ENCODE measurements at regions not wholly inside any gene's neighbourhood (a gene's known extent, or its start where the extent isn't known, plus 50 kb on each side); places are given as distances from the start of the nearest gene placed in this dataset.
A peak's percentile ranks its signal among the peaks of the same experiment; 100 is the strongest.

DNA sequence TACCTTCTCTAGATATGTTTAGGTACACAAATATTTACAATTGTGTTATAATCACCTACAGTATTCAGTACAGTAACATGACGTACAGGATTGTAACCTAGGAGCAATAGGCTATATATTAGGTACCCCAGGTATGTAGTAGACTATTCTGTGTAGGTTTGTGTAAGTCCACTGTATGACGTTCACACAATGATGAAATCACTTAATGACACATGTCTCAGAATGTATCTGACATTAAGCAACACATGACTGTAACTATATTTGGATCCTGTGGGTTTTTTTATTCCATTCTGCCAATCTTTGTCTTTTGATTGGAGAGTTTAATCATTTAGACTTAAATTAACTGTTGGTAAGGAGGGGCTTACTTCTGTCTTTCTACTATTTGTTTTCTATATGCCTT, 52.1 kb downstream of the STYXL2 start:
- no peak overlapping the region for H3K27ac ChIP-seq
- no peak for DNase-seq (ENCODE audit: low read depth, low spot score)

- DNase-seq (ENCODE audit: low read depth, low spot score): no peak
- H3K27ac ChIP-seq: no peak overlapping the region
Observed at GRCh38 chr1:167146903-167147539, 53.1 kb downstream of the STYXL2 start.

GRCh38 chr1:167148421-167148820, 54.5 kb downstream of the STYXL2 start:
- no peak overlapping the region for H3K27ac ChIP-seq
- no peak for DNase-seq (ENCODE audit: low read depth, low spot score)

GRCh38 chr1:167149793-167150491, 56.1 kb downstream of the STYXL2 start:
- no peak overlapping the region for H3K27ac ChIP-seq
- DNase-seq (ENCODE audit: low read depth, low spot score): no peak

- DNase-seq (ENCODE audit: low read depth, low spot score): no peak
- no peak overlapping the region for H3K27ac ChIP-seq
Observed at GRCh38 chr1:167150492-167150833, 56.6 kb downstream of the STYXL2 start.

- DNase-seq (ENCODE audit: low read depth, low spot score): no peak
- peak overlapping the region; percentile 61 for H3K27ac ChIP-seq
Observed at GRCh38 chr1:167152192-167152876, 58.5 kb downstream of the STYXL2 start.

DNA sequence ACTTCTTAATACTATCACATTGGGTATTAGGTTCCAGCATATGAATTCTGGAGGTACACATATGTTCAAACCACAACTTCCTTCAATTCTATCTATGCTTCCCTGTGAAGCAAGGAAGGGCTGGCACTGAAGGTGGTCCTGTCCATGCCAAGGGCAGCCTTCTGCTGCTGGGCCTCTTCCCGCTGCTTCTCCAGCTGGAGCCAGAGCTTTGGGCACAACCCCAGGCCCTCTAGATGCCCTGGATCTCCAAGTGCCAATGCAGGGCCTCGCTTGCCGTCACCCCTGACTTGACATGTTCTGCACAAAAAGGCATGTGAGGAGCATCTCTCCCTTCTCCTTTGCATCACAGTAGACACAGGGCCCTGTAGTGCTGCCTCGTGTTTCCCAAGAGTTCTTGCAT, 62.6 kb downstream of the STYXL2 start:
- no peak overlapping the region for H3K27ac ChIP-seq
- DNase-seq (ENCODE audit: low read depth, low spot score): no peak

- no peak for DNase-seq (ENCODE audit: low read depth, low spot score)
- no peak overlapping the region for H3K27ac ChIP-seq
Observed at GRCh38 chr1:167157114-167157513, 63.2 kb downstream of the STYXL2 start.

DNA sequence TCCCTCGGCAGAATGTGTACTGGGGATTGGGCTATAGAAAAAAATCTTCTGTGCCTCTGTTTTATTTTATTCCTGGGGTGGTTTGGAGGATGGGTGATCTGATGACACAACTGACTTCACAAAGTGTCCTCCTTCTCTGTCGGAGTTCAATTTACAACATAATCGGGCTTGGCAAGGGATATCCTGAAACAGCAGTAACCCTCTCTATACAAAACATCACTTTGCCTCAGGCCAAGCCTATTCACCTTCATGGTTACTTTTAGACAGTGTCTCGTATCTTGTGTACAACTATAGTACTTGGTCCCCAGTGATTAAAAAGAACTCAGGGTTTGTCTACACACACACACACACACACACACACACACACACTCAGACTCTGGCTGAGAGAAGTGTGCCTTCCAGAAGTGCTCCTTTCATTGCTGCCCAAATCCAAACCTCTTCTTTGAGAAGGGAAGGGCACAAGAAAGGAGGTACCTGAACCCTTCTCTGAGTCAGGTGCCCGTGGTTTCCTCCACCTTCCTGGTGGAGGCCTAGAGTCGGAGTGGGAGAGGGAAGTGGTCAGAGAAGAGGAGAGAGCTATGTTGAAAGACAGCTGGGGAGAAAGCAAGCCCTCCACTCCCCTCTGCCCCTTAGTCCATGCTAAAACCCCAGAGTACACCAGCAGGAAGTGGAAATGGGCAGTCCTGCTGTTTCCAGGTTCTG, 62.4 kb upstream of the POU2F1 start:
- no peak for DNase-seq (ENCODE audit: low read depth, low spot score)
- H3K27ac ChIP-seq: peak overlapping the region; percentile 0

GRCh38 chr1:167158813-167159275, 61.8 kb upstream of the POU2F1 start:
- no peak for DNase-seq (ENCODE audit: low read depth, low spot score)
- no peak overlapping the region for H3K27ac ChIP-seq

DNA sequence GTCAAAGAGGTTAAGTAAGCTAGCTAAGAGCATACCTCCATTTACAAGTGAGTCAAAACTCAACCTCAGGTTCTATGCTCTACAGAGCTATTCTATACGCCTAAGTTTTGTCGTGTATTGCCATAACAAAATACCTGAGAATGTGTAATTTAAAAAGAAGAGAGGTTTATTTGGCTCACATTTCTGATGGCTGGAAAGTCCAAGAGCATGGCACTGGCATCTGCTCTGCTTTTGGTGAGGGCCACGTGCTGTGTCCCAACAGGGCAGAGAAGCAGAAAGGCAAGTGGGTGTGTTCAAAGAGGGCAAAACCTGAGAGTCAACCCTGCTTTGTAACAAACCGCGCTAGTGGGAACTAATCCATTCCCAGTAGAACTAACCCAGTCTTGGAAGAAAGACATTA, 60.9 kb upstream of the POU2F1 start:
- no peak overlapping the region for H3K27ac ChIP-seq
- no peak for DNase-seq (ENCODE audit: low read depth, low spot score)

DNA sequence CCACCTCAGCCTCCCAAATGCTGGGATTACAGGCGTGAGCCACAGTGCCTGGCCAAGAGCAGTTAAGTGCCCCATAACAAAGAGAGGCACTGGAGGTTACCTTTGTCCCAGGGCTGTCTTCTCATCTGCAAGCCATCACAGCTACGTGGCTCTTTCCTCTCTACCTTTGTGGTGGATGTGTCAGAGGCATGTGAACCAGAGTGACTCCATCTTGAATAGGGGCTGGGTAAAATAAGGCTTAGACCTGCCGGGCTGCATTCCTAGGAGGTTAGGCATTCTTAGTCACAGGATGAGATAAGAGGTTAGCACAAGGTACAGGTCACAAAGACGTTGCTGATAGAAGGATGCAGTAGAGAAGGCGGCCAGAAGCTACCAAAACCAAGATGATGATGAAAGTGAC, 59.4 kb upstream of the POU2F1 start:
- DNase-seq (ENCODE audit: low read depth, low spot score): peak; percentile 91
- peak overlapping the region; percentile 72 for H3K27ac ChIP-seq

DNA sequence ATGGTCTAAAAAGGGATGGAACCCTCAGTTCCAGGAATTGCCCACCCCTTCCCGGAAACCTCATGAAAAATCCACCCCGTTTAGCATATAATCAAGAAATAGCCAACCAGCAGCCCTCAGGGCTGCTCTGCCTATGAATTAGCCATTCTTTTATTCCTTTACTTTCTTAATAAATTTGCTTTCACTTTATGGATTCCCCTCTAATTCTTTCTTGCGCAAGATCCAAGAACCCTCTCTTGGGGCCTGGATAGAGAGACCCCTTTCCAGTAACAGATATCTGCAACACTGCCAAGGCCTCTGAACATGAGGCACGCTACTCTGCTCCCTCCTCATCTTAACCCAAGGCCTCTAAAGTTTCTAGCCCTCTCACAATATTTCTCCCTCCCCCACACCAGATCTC, 58.9 kb upstream of the POU2F1 start:
- H3K27ac ChIP-seq: peak overlapping the region; percentile 72
- no peak for DNase-seq (ENCODE audit: low read depth, low spot score)

DNA sequence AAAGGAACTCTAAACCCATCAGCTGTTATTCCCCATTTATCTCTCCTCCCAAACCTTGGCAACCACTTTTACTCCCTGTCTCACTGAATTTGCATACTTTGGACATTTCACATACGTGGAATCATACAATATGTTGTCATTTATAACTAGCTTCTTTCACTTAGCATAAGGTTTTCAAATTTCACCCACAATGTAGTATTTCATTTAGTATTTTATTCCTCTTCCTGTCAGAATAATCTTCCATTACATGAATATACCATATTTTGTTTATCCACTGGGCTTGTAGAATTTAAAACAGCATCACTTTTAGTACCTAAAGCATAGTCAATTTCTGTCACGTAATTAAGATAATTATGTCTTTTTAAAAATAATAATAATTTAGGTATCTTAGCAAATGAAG, 55.5 kb upstream of the POU2F1 start:
- DNase-seq (ENCODE audit: low read depth, low spot score): no peak
- H3K27ac ChIP-seq: no peak overlapping the region

GRCh38 chr1:167165948-167166689, 54.6 kb upstream of the POU2F1 start:
- no peak for DNase-seq (ENCODE audit: low read depth, low spot score)
- H3K27ac ChIP-seq: no peak overlapping the region

- no peak for DNase-seq (ENCODE audit: low read depth, low spot score)
- H3K27ac ChIP-seq: no peak overlapping the region
Observed at GRCh38 chr1:167166690-167167075, 54.0 kb upstream of the POU2F1 start.

DNA sequence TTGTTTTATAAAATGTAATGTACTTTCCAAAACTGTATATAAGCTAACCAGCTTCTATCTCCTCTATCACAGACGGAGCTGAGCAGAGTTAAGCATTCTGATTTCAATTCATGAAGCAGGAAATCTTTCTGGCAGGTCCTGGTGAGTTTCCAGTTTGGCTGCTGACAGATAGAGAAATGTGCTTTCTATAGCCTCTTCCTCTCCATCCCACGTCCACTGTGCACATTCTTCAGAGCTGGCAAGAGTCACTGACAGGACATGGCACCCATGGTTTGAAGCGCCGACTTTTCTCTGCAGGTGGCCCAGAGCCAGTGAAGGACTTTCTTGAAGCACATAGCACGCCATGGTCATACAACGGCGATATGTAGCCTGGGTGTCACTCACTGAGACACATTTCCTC, 52.3 kb upstream of the POU2F1 start:
- DNase-seq (ENCODE audit: low read depth, low spot score): no peak
- no peak overlapping the region for H3K27ac ChIP-seq

DNA sequence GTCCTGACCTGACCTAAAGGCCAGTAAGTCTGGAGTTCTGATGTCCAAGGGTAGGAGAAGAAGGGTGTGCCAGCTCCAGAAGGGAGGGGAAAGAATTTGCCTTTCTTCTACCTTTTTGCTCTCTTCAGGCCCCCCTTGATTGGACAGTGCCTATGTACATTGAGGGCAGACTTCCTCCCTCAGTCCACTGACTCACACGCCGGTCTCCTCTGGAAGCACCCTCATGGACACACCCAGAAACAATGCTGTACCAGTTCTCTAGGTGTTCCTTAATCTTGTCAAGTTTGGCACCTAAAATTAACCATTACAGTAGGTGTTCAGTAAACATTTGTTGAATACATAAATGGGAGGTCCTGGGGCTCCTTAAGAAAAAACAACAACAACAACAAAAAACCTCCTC, 51.0 kb upstream of the POU2F1 start:
- peak overlapping the region; percentile 43 for H3K27ac ChIP-seq
- DNase-seq (ENCODE audit: low read depth, low spot score): peak; percentile 39

Measured in epithelial cell of prostate (primary cell).